Psoas muscle (tissue), 7 donors: ENCODE measurements at regions not wholly inside any gene's neighbourhood (a gene's known extent, or its start where the extent isn't known, plus 50 kb on each side); places are given as distances from the start of the nearest gene placed in this dataset.

Experiments
- ATAC-seq, 4 donors: fragments of 200-7000 bp; cut with Tn5 transposase; one replicate each; pipeline ENCODE4 v1.9.1; 2020; ENCODE audit warnings: moderate library complexity in 3 of 4, mild to moderate bottlenecking in 2 of 4
- DNase-seq, 2 donors: peaks; one replicate each; pipeline ENCODE4 v3.0.0-alpha.2; 2020
- H3K27ac ChIP-seq: fragments of 200-600 bp; one replicate; pipeline ENCODE4 v1.8.0; 2022
- H3K27me3 ChIP-seq, 3 donors: fragments of 200-600 bp in 1 of 3; one replicate each; pipeline versions ENCODE4 v1.6.1 to v1.8.0; 2013 to 2022; ENCODE audit warnings: low read length in 2 of 3, mild to moderate bottlenecking in 2 of 3, moderate library complexity in 1 of 3; ENCODE audit not compliant: insufficient read depth in 3 of 3
- H3K36me3 ChIP-seq, 2 donors: fragments of 200-600 bp in 1 of 2; one replicate each; pipeline versions ENCODE4 v1.6.1 to v1.8.0; 2013 to 2022; ENCODE audit warnings: low read depth in 1 of 2, mild to moderate bottlenecking in 1 of 2, moderate library complexity in 1 of 2; ENCODE audit not compliant: insufficient read depth in 1 of 2
- H3K4me1 ChIP-seq: fragments of 200-600 bp; one replicate; pipeline ENCODE4 v1.8.0; 2022
- H3K4me3 ChIP-seq: fragments of 200-600 bp; one replicate; pipeline ENCODE4 v1.8.0; 2022; ENCODE audit warnings: mild to moderate bottlenecking
- H3K9me3 ChIP-seq: fragments of 200-600 bp; one replicate; pipeline ENCODE4 v1.8.0; 2022
- CTCF ChIP-seq: fragments of 200-600 bp; IDR thresholded peaks from one replicate; pipeline ENCODE4 v1.8.0; 2022; ENCODE audit warnings: antibody characterized with exemption
- WGBS, 3 donors: extraction: QIAGEN DNeasy Blood & Tissue Kit; methylation state at CpG; one replicate each; pipeline versions ENCODE4 v1.1.6 to v1.1.7; 2013; 5-methylcytosine and 5-hydroxymethylcytosine counted together
- intact Hi-C, 2 donors: fragments of 100-400 bp; cut with DNase I; formaldehyde crosslinking; loops; one replicate each; pipeline versions ENCODE4 v1.11.0 to v1.14.2; 2022
- donor health status: healthy with polysubstance abuse.
- donor health status: DM: no; HTN: no; CAD: no; lungs with moderate emphysema.
- donor health status: Bipolar disorder and iron deficiency.
- donor health status: healthy.
- donor health status: DM: yes; HTN: yes; CAD: no.
- donor health status: DM: no; HTN: no; CAD: no.
- donor health status: DM: yes; HTN: yes; CAD: no.

GRCh38 chr6:54991761-54992330, 145.3 kb downstream of the FAM83B start:
- H3K27ac ChIP-seq: no peak overlapping the region
- no peaks in the 10 kb centered on the region for H3K36me3 ChIP-seq
- intact Hi-C loops: no loop called here
- DNase-seq (no peak), ATAC-seq (no peak)
- no peaks in the 10 kb centered on the region for H3K27me3 ChIP-seq
- no peaks in the 10 kb centered on the region for H3K4me1 ChIP-seq
- H3K4me3 ChIP-seq: no peak overlapping the region
- TF ChIP-seq CTCF: no peak
- peaks cover 2% of the 10 kb centered on the region for H3K9me3 ChIP-seq
- WGBS, 3 donors: 30 to 58% (median 39%) methylated on average over 1 of the region's 1 CpG

GRCh38 chr6:54992789-54993188, 146.2 kb downstream of the FAM83B start:
- intact Hi-C loops: no loop called here
- Histone ChIP-seq H3K4me1 (no peaks in the 10 kb centered on the region), H3K27me3 (no peaks in the 10 kb centered on the region), H3K27ac (no peak overlapping the region), H3K4me3 (no peak overlapping the region), H3K36me3 (no peaks in the 10 kb centered on the region), H3K9me3 (no peaks in the 10 kb centered on the region)
- ATAC-seq (no peak), DNase-seq (no peak)
- TF ChIP-seq CTCF: no peak

GRCh38 chr6:54993294-54993693, 146.7 kb downstream of the FAM83B start:
- DNase-seq: no peak
- WGBS, 3 donors: 81 to 85% (median 82%) methylated on average over 4 of the region's 4 CpGs

GRCh38 chr6:54993948-54994347, 147.4 kb downstream of the FAM83B start:
- no peak overlapping the region for H3K4me3 ChIP-seq
- H3K9me3 ChIP-seq: no peaks in the 10 kb centered on the region
- H3K4me1 ChIP-seq: no peaks in the 10 kb centered on the region
- H3K27ac ChIP-seq: no peak overlapping the region
- no peaks in the 10 kb centered on the region for H3K27me3 ChIP-seq
- DNase-seq (no peak), ATAC-seq (no peak)
- intact Hi-C loops: no loop called here
- H3K36me3 ChIP-seq: no peaks in the 10 kb centered on the region
- TF ChIP-seq CTCF: no peak
- WGBS, 3 donors: 86 to 92% (median 91%) methylated on average over 2 of the region's 2 CpGs

More at GRCh38 chr6:54993294-54993693, 146.7 kb downstream of the FAM83B start:
- Histone ChIP-seq H3K9me3 (no peaks in the 10 kb centered on the region), H3K27me3 (no peaks in the 10 kb centered on the region), H3K4me3 (no peak overlapping the region), H3K27ac (no peak overlapping the region), H3K36me3 (no peaks in the 10 kb centered on the region), H3K4me1 (no peaks in the 10 kb centered on the region)
- ATAC-seq: no peak
- no peak for TF ChIP-seq CTCF
- intact Hi-C loops: no loop called here

GRCh38 chr6:54998576-54998975, 152.0 kb downstream of the FAM83B start:
- ATAC-seq (no peak), DNase-seq (no peak)
- Histone ChIP-seq H3K4me1 (no peaks in the 10 kb centered on the region), H3K27ac (no peak overlapping the region), H3K4me3 (no peak overlapping the region), H3K36me3 (no peaks in the 10 kb centered on the region), H3K27me3 (no peaks in the 10 kb centered on the region), H3K9me3 (no peaks in the 10 kb centered on the region)
- 88 to 91% (median 89%) methylated on average over 3 of the region's 3 CpGs for WGBS, 3 donors
- no peak for TF ChIP-seq CTCF
- intact Hi-C loops: no loop called here
